DND-41 (cell line): ENCODE measurements at regions not wholly inside any gene's neighbourhood (a gene's known extent, or its start where the extent isn't known, plus 50 kb on each side); places are given as distances from the start of the nearest gene placed in this dataset.

Experiments used
- EZH2 ChIP-seq: IDR thresholded peaks from 3 replicates; pipeline ENCODE4 v1.6.1; 2012; ENCODE audit warnings: borderline replicate concordance, low read depth, mild to moderate bottlenecking, moderate library complexity, low read length, inconsistent platforms; ENCODE audit not compliant: severe bottlenecking
- TF ChIP-seq, protein P1 (sequence below): IDR thresholded peaks from 2 replicates; pipeline ENCODE4 v1.5.1; 2012; ENCODE audit warnings: borderline replicate concordance, low read length, moderate library complexity, mild to moderate bottlenecking; ENCODE audit not compliant: poor library complexity, severe bottlenecking; ENCODE audit errors: extremely low read depth

DNA sequence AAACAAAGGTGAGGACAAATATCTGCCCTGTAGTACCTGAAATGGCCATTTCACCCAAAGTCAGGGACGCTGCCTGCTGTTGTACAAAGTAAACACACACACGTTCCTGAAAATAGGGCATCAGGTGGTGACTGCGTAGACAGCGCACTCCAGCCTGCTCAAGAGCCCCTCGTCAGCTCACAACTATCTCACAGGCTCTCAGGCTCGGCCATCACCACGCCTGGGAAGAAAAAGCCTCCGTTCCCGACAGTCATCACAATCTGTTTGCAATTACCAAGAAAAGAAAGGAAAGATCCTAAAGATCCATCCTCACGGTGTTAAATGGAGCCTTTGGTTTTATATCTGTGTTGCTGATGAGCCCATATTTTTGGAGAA is 230.2 kb downstream of the ZNF516 start:
- TF ChIP-seq, protein P1, sequence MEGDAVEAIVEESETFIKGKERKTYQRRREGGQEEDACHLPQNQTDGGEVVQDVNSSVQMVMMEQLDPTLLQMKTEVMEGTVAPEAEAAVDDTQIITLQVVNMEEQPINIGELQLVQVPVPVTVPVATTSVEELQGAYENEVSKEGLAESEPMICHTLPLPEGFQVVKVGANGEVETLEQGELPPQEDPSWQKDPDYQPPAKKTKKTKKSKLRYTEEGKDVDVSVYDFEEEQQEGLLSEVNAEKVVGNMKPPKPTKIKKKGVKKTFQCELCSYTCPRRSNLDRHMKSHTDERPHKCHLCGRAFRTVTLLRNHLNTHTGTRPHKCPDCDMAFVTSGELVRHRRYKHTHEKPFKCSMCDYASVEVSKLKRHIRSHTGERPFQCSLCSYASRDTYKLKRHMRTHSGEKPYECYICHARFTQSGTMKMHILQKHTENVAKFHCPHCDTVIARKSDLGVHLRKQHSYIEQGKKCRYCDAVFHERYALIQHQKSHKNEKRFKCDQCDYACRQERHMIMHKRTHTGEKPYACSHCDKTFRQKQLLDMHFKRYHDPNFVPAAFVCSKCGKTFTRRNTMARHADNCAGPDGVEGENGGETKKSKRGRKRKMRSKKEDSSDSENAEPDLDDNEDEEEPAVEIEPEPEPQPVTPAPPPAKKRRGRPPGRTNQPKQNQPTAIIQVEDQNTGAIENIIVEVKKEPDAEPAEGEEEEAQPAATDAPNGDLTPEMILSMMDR = no peak
- no peak for TF ChIP-seq EZH2
